Hepatocyte (in vitro differentiated cells): ENCODE measurements at regions not wholly inside any gene's neighbourhood (a gene's known extent, or its start where the extent isn't known, plus 50 kb on each side); places are given as distances from the start of the nearest gene placed in this dataset.
"Not testable (repeated sequence)": the region's sequence is repeated elsewhere in the genome, so short reads cannot be mapped to it uniquely, and the experiment has no call there.

Source experiments
- EZH2 ChIP-seq: fragments of 200-600 bp; sonication (generic); IDR thresholded peaks from 2 replicates; pipeline ENCODE4 v1.6.1; 2016; ENCODE audit warnings: antibody characterized with exemption, mild to moderate bottlenecking, borderline replicate concordance
- EZH2phosphoT487 ChIP-seq: fragments of 200-600 bp; sonication (generic); IDR thresholded peaks from one replicate; pipeline ENCODE4 v1.6.1; 2018; ENCODE audit warnings: antibody characterized with exemption, mild to moderate bottlenecking, low read depth, moderate library complexity; ENCODE audit not compliant: unreplicated experiment, severe bottlenecking
- TF ChIP-seq, protein P1 (sequence below): fragments of 200-600 bp; sonication (generic); IDR thresholded peaks from 2 replicates; pipeline ENCODE4 v1.5.1; 2016; ENCODE audit warnings: antibody characterized with exemption, mild to moderate bottlenecking; ENCODE audit not compliant: poor library complexity

DNA sequence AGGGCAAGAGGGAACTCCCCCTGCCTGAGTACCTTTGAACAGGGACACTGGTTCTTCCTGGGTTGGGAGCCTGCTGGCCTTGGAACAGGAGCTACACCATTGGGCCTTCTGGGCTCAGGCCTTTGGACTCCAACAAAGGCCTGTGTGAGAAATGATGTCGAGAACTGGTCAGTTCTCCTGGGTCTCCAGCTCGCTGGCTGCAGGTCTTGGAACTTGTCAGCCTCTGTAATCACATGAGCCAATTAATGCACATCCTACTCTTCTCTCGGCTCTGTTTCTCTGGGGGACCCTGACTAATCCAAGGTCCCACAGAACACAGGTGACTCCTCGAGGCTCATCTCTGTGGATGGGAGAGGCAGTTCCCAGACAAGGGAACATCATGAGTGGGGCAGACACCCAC is 104.7 kb upstream of the PLGLB2 start:
- TF ChIP-seq, protein P1, sequence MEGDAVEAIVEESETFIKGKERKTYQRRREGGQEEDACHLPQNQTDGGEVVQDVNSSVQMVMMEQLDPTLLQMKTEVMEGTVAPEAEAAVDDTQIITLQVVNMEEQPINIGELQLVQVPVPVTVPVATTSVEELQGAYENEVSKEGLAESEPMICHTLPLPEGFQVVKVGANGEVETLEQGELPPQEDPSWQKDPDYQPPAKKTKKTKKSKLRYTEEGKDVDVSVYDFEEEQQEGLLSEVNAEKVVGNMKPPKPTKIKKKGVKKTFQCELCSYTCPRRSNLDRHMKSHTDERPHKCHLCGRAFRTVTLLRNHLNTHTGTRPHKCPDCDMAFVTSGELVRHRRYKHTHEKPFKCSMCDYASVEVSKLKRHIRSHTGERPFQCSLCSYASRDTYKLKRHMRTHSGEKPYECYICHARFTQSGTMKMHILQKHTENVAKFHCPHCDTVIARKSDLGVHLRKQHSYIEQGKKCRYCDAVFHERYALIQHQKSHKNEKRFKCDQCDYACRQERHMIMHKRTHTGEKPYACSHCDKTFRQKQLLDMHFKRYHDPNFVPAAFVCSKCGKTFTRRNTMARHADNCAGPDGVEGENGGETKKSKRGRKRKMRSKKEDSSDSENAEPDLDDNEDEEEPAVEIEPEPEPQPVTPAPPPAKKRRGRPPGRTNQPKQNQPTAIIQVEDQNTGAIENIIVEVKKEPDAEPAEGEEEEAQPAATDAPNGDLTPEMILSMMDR: not testable (repeated sequence)
- not testable (repeated sequence) for TF ChIP-seq EZH2, EZH2phosphoT487
